ENCODE measurements at regions not wholly inside any gene's neighbourhood (a gene's known extent, or its start where the extent isn't known, plus 50 kb on each side); places are given as distances from the start of the nearest gene placed in this dataset.

GRCh38 chr10:44756216-44756615 lies 154.9 kb upstream of the TMEM72 start:
- H3K36me3 ChIP-seq (replicated peaks; ENCODE audit: control insufficient read depth, insufficient read depth, low read length): no peaks in the 10 kb centered on the region
- no peak for DNase-seq
- H3K4me3 ChIP-seq (ENCODE audit: insufficient read depth, low read depth, low read length): no peak overlapping the region
- H3K27me3 ChIP-seq (ENCODE audit: control insufficient read depth, insufficient read depth, low read length): no peaks in the 10 kb centered on the region

- H3K27me3 ChIP-seq (ENCODE audit: control insufficient read depth, insufficient read depth, low read length): no peaks in the 10 kb centered on the region
- H3K4me3 ChIP-seq (ENCODE audit: insufficient read depth, low read depth, low read length): no peak overlapping the region
- DNase-seq: no peak
- H3K36me3 ChIP-seq (replicated peaks; ENCODE audit: control insufficient read depth, insufficient read depth, low read length): no peaks in the 10 kb centered on the region
Observed at GRCh38 chr10:44757551-44758205, 153.5 kb upstream of the TMEM72 start.

- DNase-seq: no peak
- Histone ChIP-seq H3K27me3 (ENCODE audit: control insufficient read depth, insufficient read depth, low read length) (no peaks in the 10 kb centered on the region), H3K4me3 (ENCODE audit: insufficient read depth, low read depth, low read length) (no peak overlapping the region), H3K36me3 (replicated peaks; ENCODE audit: control insufficient read depth, insufficient read depth, low read length) (no peaks in the 10 kb centered on the region)
Observed at GRCh38 chr10:44759122-44759521, 152.0 kb upstream of the TMEM72 start.

DNA sequence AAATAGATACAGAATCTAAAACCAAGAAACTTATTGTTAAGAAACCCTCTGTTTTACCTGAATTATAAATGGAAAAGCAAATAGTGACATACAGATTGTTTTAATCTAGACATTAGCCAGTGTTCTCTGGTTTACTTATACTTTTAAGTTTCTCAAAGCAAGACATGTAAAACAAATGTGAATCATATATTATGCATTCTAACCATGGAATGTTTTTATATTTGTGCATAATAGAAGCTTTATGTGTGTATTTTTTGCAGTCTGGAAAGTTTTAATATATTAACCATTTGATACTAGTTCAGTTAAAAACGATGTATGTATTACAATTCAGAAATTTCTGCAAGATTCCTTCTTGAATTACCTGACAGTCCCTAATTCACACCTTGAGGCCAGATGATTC lies 150.6 kb upstream of the TMEM72 start:
- DNase-seq: no peak
- Histone ChIP-seq H3K36me3 (replicated peaks; ENCODE audit: control insufficient read depth, insufficient read depth, low read length) (no peaks in the 10 kb centered on the region), H3K4me3 (ENCODE audit: insufficient read depth, low read depth, low read length) (no peak overlapping the region), H3K27me3 (ENCODE audit: control insufficient read depth, insufficient read depth, low read length) (no peaks in the 10 kb centered on the region)

GRCh38 chr10:44761076-44761475 lies 150.1 kb upstream of the TMEM72 start:
- Histone ChIP-seq H3K27me3 (ENCODE audit: control insufficient read depth, insufficient read depth, low read length) (no peaks in the 10 kb centered on the region), H3K36me3 (replicated peaks; ENCODE audit: control insufficient read depth, insufficient read depth, low read length) (no peaks in the 10 kb centered on the region), H3K4me3 (ENCODE audit: insufficient read depth, low read depth, low read length) (no peak overlapping the region)
- DNase-seq: no peak

- no peaks in the 10 kb centered on the region for H3K36me3 ChIP-seq (replicated peaks; ENCODE audit: control insufficient read depth, insufficient read depth, low read length)
- no peak for DNase-seq
Observed at GRCh38 chr10:44763331-44763730, 147.8 kb upstream of the TMEM72 start.

DNA sequence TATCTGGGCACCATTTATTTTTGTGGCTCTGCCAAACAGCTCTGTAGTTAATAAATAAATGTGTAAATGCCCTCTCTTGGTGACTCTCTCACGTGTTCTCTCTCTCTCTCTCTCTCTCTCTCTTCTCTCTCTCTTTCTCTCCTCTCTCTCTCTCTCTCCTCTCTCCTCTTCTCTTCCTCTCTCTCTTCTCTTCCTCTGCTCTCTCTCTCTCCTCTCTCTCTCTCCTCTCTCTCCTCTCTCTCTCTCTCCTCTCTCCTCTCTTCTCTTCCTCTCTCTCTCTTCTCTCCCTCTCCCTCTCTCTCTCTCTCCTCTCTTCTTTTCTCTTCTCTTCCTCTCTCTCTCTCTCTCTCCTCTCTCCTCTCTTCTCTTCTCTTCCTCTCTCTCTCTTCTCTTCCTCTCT lies 145.8 kb upstream of the TMEM72 start:
- Histone ChIP-seq H3K36me3 (replicated peaks; ENCODE audit: control insufficient read depth, insufficient read depth, low read length) (no peaks in the 10 kb centered on the region), H3K27me3 (ENCODE audit: control insufficient read depth, insufficient read depth, low read length) (no peaks in the 10 kb centered on the region), H3K4me3 (ENCODE audit: insufficient read depth, low read depth, low read length) (no peak overlapping the region)
- no peak for DNase-seq

More at GRCh38 chr10:44763331-44763730, 147.8 kb upstream of the TMEM72 start:
- Histone ChIP-seq H3K27me3 (ENCODE audit: control insufficient read depth, insufficient read depth, low read length) (no peaks in the 10 kb centered on the region), H3K4me3 (ENCODE audit: insufficient read depth, low read depth, low read length) (no peak overlapping the region)

GRCh38 chr10:44766631-44767030 lies 144.5 kb upstream of the TMEM72 start:
- no peak for DNase-seq
- Histone ChIP-seq H3K4me3 (ENCODE audit: insufficient read depth, low read depth, low read length) (no peak overlapping the region), H3K36me3 (replicated peaks; ENCODE audit: control insufficient read depth, insufficient read depth, low read length) (no peaks in the 10 kb centered on the region), H3K27me3 (ENCODE audit: control insufficient read depth, insufficient read depth, low read length) (no peaks in the 10 kb centered on the region)

- Histone ChIP-seq H3K27me3 (ENCODE audit: control insufficient read depth, insufficient read depth, low read length) (no peaks in the 10 kb centered on the region), H3K4me3 (ENCODE audit: insufficient read depth, low read depth, low read length) (no peak overlapping the region), H3K36me3 (replicated peaks; ENCODE audit: control insufficient read depth, insufficient read depth, low read length) (no peaks in the 10 kb centered on the region)
- no peak for DNase-seq
Observed at GRCh38 chr10:44769450-44769849, 141.7 kb upstream of the TMEM72 start.

DNA sequence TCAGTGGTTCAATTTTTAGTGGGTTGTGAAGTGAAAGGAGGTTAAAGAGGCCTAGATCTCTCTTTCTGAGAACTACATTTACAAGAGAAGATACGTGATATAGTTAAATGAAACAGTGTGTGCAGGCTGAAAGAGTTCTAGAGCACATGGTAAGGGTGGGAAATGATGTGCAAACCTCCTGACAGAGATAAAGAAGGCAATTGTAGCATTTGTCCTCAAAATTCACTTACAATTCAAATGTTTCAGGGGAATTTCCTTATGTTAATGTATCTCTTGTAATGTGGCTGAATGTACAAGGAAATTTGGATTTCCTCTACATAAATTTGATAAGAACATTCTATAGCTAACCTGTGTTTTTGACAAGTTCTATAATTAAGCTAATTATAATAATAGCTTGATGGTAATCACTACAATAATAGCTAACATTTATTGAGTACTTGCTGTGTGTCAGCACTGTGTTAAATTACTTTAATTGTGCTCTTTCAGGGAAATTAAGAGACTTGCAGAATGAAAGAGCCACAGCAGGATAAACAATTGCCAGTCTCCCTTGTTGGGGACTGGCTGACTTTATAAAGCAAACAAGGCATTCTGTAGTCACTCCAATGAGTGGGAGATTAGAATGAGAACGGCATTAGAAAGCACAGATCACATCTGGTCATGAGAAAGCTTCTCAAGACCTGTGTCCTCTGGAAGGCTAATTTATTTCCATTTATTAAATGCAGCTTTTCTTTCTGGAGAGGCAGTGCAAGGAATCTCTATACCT lies 139.7 kb upstream of the TMEM72 start:
- Histone ChIP-seq H3K36me3 (replicated peaks; ENCODE audit: control insufficient read depth, insufficient read depth, low read length) (no peaks in the 10 kb centered on the region), H3K4me3 (ENCODE audit: insufficient read depth, low read depth, low read length) (no peak overlapping the region), H3K27me3 (ENCODE audit: control insufficient read depth, insufficient read depth, low read length) (no peaks in the 10 kb centered on the region)
- DNase-seq: no peak

- Histone ChIP-seq H3K27me3 (ENCODE audit: control insufficient read depth, insufficient read depth, low read length) (no peaks in the 10 kb centered on the region), H3K36me3 (replicated peaks; ENCODE audit: control insufficient read depth, insufficient read depth, low read length) (no peaks in the 10 kb centered on the region), H3K4me3 (ENCODE audit: insufficient read depth, low read depth, low read length) (no peak overlapping the region)
- no peak for DNase-seq
Observed at GRCh38 chr10:44773565-44773964, 137.6 kb upstream of the TMEM72 start.

- H3K27me3 ChIP-seq (ENCODE audit: control insufficient read depth, insufficient read depth, low read length): no peaks in the 10 kb centered on the region
- no peaks in the 10 kb centered on the region for H3K36me3 ChIP-seq (replicated peaks; ENCODE audit: control insufficient read depth, insufficient read depth, low read length)
- no peak for DNase-seq
- H3K4me3 ChIP-seq (ENCODE audit: insufficient read depth, low read depth, low read length): no peak overlapping the region
Observed at GRCh38 chr10:44774676-44775401, 136.3 kb upstream of the TMEM72 start.

DNA sequence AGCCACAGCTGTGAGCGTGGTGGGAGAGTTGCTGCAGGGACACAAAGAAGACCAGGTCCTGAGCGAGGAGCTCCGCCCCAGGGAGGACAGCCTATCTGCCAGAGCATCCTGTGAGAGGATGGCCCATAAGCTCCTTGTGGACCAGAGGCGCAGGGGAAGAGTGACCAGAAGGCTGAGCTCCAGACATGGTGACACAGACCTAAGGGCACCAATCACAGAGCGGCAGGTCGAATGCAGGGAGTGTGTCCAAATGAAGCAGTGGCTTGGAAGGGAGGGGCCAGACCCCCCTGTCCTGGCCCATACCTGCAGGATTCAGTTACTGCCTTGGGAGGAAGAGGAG lies 135.8 kb upstream of the TMEM72 start:
- Histone ChIP-seq H3K27me3 (ENCODE audit: control insufficient read depth, insufficient read depth, low read length) (no peaks in the 10 kb centered on the region), H3K4me3 (ENCODE audit: insufficient read depth, low read depth, low read length) (no peak overlapping the region), H3K36me3 (replicated peaks; ENCODE audit: control insufficient read depth, insufficient read depth, low read length) (no peaks in the 10 kb centered on the region)
- DNase-seq: no peak

DNA sequence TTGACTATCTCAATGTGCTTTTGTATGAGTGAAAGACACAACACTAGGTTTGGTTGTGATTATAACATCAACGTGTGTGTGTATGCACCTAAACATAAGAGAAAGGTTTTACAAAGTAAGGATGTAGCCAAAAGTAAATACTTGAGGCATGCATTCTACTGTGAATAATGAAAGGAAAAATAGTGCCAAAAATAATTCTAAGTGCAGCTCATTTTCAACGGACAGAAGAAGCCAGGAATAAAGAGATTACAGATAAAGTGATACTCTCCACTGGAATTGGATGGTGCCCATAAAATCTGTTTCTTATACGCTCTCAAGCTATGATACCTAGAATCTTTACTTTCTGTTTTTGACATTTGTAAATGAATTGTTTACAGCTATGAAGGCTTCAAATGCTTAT lies 135.0 kb upstream of the TMEM72 start:
- H3K4me3 ChIP-seq (ENCODE audit: insufficient read depth, low read depth, low read length): no peak overlapping the region
- no peak for DNase-seq
- H3K27me3 ChIP-seq (ENCODE audit: control insufficient read depth, insufficient read depth, low read length): no peaks in the 10 kb centered on the region
- no peaks in the 10 kb centered on the region for H3K36me3 ChIP-seq (replicated peaks; ENCODE audit: control insufficient read depth, insufficient read depth, low read length)

- H3K27me3 ChIP-seq (ENCODE audit: control insufficient read depth, insufficient read depth, low read length): no peaks in the 10 kb centered on the region
- no peaks in the 10 kb centered on the region for H3K36me3 ChIP-seq (replicated peaks; ENCODE audit: control insufficient read depth, insufficient read depth, low read length)
- DNase-seq: no peak
- H3K4me3 ChIP-seq (ENCODE audit: insufficient read depth, low read depth, low read length): no peak overlapping the region
Observed at GRCh38 chr10:44779511-44779910, 131.6 kb upstream of the TMEM72 start.
